GM23338 (cell line): ENCODE measurements at regions not wholly inside any gene's neighbourhood (a gene's known extent, or its start where the extent isn't known, plus 50 kb on each side); places are given as distances from the start of the nearest gene placed in this dataset.

Source experiments
- EZH2 ChIP-seq: fragments of 200-600 bp; sonication (generic); IDR thresholded peaks from one replicate; pipeline ENCODE4 v1.8.0; 2017; ENCODE audit warnings: antibody characterized with exemption, mild to moderate bottlenecking, low read depth; ENCODE audit not compliant: unreplicated experiment
- EZH2phosphoT487 ChIP-seq: fragments of 200-600 bp; sonication (generic); IDR thresholded peaks from one replicate; pipeline ENCODE4 v1.8.1; 2018; ENCODE audit warnings: antibody characterized with exemption; ENCODE audit not compliant: unreplicated experiment
- NANOG ChIP-seq: IDR thresholded peaks from 2 replicates; pipeline ENCODE4 v1.6.1; 2016; ENCODE audit warnings: antibody characterized with exemption, borderline replicate concordance
- POLR2AphosphoS5 ChIP-seq: IDR thresholded peaks from 2 replicates; pipeline ENCODE4 v1.6.1; 2016; ENCODE audit warnings: antibody characterized with exemption, low read depth
- STAT1 ChIP-seq: IDR thresholded peaks from one replicate; pipeline ENCODE4 v1.6.1; 2016; ENCODE audit warnings: antibody characterized with exemption; ENCODE audit not compliant: unreplicated experiment
- TF ChIP-seq, protein P1 (sequence below), 2 experiments: fragments of 200-600 bp in 1 of 2; sonication (generic) in 1 of 2; conservative IDR thresholded peaks; 2 replicates each; pipeline versions ENCODE4 v1.5.1 to v1.6.1; 2016 to 2017; ENCODE audit warnings: antibody characterized with exemption in 2 of 2, low read depth in 2 of 2, mild to moderate bottlenecking in 2 of 2, moderate library complexity in 1 of 2
- TF ChIP-seq, protein P2 (sequence below): IDR thresholded peaks from one replicate; pipeline ENCODE4 v1.6.1; 2018; ENCODE audit warnings: antibody characterized with exemption; ENCODE audit not compliant: unreplicated experiment

DNA sequence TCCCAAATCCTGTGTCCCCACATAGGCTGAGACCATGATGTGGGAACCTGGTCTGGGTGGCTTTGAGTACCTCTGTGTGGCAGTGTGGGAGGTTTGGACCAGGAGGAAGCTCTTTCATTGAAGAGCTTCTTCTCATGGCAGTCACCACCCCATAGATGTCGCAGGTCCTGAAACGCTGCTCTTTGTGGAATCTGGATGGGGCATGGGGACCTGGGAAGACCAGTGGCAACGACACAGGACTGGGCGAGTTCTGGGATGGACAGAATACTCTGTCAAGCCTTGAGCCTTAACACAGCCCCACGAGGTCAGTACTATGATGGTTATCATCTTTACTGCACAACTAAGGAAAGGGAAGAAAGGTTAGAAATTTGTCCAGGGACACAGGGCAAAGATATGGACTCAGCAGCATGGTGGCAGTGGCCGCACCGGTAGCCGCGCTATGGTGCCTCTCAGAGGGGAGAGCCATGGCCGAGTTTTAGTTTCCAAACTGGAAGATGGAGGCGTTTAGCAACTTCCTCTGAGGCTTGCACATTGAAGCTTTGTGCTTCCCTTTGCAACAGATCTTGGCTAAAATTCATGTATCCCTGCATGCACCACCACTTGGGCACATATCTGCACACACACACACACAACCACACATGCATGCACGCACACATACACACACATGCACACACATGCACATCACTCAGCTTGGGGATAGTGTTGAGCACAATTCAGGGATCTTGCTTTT, 117.7 kb upstream of the C1orf174 start:
- TF ChIP-seq, protein P1, sequence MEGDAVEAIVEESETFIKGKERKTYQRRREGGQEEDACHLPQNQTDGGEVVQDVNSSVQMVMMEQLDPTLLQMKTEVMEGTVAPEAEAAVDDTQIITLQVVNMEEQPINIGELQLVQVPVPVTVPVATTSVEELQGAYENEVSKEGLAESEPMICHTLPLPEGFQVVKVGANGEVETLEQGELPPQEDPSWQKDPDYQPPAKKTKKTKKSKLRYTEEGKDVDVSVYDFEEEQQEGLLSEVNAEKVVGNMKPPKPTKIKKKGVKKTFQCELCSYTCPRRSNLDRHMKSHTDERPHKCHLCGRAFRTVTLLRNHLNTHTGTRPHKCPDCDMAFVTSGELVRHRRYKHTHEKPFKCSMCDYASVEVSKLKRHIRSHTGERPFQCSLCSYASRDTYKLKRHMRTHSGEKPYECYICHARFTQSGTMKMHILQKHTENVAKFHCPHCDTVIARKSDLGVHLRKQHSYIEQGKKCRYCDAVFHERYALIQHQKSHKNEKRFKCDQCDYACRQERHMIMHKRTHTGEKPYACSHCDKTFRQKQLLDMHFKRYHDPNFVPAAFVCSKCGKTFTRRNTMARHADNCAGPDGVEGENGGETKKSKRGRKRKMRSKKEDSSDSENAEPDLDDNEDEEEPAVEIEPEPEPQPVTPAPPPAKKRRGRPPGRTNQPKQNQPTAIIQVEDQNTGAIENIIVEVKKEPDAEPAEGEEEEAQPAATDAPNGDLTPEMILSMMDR (conservative IDR thresholded peaks at IDR 0.05; ENCODE audit: low read depth in 2 of 2) = no peak
- no peak for TF ChIP-seq EZH2
- TF ChIP-seq POLR2AphosphoS5 = no peak
- no peak for TF ChIP-seq STAT1
- no peak for TF ChIP-seq NANOG
- TF ChIP-seq, protein P2, sequence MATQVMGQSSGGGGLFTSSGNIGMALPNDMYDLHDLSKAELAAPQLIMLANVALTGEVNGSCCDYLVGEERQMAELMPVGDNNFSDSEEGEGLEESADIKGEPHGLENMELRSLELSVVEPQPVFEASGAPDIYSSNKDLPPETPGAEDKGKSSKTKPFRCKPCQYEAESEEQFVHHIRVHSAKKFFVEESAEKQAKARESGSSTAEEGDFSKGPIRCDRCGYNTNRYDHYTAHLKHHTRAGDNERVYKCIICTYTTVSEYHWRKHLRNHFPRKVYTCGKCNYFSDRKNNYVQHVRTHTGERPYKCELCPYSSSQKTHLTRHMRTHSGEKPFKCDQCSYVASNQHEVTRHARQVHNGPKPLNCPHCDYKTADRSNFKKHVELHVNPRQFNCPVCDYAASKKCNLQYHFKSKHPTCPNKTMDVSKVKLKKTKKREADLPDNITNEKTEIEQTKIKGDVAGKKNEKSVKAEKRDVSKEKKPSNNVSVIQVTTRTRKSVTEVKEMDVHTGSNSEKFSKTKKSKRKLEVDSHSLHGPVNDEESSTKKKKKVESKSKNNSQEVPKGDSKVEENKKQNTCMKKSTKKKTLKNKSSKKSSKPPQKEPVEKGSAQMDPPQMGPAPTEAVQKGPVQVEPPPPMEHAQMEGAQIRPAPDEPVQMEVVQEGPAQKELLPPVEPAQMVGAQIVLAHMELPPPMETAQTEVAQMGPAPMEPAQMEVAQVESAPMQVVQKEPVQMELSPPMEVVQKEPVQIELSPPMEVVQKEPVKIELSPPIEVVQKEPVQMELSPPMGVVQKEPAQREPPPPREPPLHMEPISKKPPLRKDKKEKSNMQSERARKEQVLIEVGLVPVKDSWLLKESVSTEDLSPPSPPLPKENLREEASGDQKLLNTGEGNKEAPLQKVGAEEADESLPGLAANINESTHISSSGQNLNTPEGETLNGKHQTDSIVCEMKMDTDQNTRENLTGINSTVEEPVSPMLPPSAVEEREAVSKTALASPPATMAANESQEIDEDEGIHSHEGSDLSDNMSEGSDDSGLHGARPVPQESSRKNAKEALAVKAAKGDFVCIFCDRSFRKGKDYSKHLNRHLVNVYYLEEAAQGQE = no peak
- TF ChIP-seq EZH2phosphoT487 = no peak
